ENCODE measurements at regions not wholly inside any gene's neighbourhood (a gene's known extent, or its start where the extent isn't known, plus 50 kb on each side); places are given as distances from the start of the nearest gene placed in this dataset.

DNA sequence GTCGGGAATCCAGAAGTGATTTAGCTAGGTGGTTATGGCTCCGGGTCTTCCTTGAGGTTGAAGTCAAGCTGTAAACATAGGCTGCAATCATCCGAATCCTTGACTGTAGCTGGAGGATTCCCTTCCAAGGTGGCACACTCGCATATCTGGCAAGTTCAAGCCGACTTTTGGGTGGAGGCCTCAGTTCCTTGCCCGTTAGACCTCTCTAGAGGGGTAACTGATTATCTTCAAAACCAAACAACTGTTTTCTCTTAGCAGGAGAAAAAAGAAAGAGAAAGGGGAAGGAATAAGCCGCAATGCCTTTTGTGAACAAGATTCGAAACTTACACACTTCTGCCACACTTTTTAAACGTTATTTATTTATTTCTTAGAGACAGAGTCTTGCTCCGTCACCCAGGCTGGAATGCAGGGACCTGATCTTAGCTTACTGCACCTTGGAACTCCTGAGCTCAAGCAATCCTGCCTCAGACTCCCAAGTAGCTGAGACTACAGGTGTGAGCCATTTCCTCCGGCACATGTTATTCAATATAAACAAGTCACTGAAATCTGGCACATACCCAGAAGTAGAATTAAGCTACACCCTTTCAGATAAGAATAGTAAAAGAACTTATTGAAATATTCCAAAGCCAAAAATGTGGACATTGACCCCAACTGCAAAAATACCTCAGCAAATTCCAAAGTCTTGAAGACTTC is 76.3 kb downstream of the HFE start:
- Mint-ChIP-seq H3K4me1 (peaks cover 29% of the 10 kb centered on the region), H3K27ac (peak overlapping the region; percentile 60), H3K4me3 (no peak overlapping the region), H3K36me3 (ENCODE audit: low read depth) (peaks cover 6% of the 10 kb centered on the region), H3K27me3 (no peaks in the 10 kb centered on the region)
- ATAC-seq (no peak), DNase-seq (no peak)
- H3K9me3 ChIP-seq (ENCODE audit: control insufficient read depth, low read length, poor library complexity, severe bottlenecking), result no peaks in the 10 kb centered on the region

DNA sequence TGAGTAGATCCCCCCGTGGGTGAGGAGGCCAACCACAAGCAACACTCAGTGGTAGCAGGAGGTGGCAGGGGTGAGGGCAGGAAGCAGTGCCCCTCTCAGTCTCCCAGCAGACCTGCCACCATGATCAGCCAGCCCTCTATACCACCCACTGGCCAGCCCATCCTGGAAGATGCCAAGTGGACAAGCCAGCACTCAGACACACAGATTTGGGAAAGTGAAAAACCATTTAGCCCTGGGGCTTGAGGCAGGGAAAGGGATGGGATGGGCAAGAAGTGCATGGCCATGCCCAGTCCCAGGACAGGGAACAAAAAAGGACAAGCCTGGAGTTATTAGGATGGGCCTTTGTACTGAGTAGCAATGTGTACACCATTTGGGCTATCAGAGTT is 76.9 kb downstream of the HFE start:
- H3K36me3 Mint-ChIP-seq (ENCODE audit: low read depth), result peaks cover 6% of the 10 kb centered on the region
- ATAC-seq (no peak), DNase-seq (no peak)
- H3K9me3 ChIP-seq (ENCODE audit: control insufficient read depth, low read length, poor library complexity, severe bottlenecking), result no peaks in the 10 kb centered on the region
- peaks cover 29% of the 10 kb centered on the region for H3K4me1 Mint-ChIP-seq
- H3K27me3 Mint-ChIP-seq, result no peaks in the 10 kb centered on the region
- no peak overlapping the region for H3K4me3 Mint-ChIP-seq
- H3K27ac Mint-ChIP-seq, result peak overlapping the region; percentile 60

DNA sequence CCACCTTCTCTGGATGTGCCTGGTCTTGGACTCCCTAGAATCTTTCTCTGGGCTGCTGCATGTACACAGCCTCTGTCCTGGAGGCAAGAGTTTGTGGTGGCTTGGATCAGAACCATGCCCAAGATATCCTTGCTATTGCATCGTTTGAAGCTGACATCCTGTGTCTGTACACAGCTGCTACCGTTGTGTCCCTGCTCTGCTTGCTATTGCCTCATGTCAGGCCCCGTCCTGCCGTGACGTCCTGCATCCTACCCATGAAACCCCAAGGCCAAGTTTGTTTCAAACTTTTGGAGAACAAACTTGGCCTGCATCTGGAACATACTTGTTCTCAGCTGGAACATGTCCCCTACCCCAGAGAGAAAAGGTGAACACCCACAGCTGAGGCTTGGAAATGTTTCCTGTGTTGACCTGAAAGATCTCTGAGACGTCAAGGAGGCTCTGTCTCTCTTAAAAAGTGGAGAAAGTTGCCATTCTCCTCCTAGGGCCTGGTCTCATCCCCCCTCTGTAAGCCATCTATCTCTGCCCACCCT is 78.1 kb downstream of the HFE start:
- DNase-seq (no peak), ATAC-seq (no peak)
- Mint-ChIP-seq H3K27me3 (no peaks in the 10 kb centered on the region), H3K4me3 (no peak overlapping the region), H3K4me1 (peaks cover 26% of the 10 kb centered on the region), H3K36me3 (ENCODE audit: low read depth) (peaks cover 2% of the 10 kb centered on the region), H3K27ac (no peak overlapping the region)
- no peaks in the 10 kb centered on the region for H3K9me3 ChIP-seq (ENCODE audit: control insufficient read depth, low read length, poor library complexity, severe bottlenecking)

DNA sequence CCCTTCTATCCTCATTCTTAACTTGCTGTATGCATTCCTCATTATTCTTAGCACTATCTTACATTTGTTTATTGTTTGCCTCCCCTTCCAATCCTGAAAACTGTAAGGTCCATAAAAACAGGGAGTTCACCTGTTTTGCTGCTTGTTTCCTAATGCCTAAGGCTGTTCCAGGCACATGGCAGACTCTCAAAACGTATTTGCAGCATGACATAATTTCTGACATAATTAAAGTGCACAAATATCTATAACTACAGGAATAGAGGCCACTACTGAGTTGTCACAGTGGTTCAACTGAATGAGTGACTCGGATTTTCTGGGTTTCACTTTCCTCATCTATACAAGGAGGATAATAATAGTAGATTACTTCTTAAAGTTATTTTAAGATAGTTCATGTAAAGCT is 83.0 kb downstream of the HFE start:
- H3K9me3 ChIP-seq (ENCODE audit: control insufficient read depth, low read length, poor library complexity, severe bottlenecking), result no peaks in the 10 kb centered on the region
- ATAC-seq, result no peak

DNA sequence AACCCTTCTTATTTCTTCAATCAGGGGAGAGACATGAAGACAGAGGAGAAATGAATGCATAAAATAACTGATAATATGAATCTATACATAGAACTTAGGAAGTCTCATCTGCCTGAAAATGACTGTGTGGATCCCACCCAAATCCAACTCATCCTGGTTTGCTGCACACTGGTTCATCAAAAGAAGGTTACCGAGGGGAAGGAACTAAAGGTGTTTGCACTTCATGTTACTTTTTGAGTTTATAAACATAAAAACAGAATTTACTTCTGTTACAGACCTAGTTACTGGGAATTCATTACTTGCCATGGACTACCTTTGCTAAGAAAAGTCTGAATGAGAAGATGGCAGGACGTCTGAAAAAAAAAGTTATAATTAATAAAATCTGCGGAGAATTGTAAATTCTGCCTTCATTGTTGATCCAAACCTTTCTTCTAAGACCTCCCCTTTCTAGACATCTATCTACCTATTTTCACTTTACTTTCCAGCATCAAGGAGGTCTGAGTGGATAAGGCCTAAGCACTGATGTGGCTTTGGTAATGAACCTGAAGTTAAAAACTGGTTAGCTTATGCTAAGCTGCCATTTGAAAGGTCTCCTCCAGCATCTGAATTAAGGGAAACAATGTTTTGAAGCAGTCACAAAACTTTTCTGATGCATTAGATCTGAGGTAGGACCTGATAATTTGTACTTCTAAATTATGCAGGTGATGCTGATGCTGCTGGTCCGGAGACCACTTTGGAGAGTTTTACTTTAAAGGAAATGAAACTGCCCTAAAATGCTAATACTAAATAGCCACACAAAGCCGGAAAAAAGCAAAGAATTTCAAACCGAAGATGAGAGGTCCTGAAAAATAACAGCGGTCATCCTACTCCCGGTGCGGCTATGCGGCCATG is 84.0 kb downstream of the HFE start:
- Mint-ChIP-seq H3K27me3 (no peaks in the 10 kb centered on the region), H3K4me3 (peak overlapping the region; percentile 98), H3K4me1 (peaks cover 36% of the 10 kb centered on the region), H3K27ac (peak overlapping the region; percentile 98), H3K36me3 (ENCODE audit: low read depth) (peaks cover 4% of the 10 kb centered on the region)
- DNase-seq (no peak), ATAC-seq (peak; percentile 4)
- H3K9me3 ChIP-seq (ENCODE audit: control insufficient read depth, low read length, poor library complexity, severe bottlenecking), result no peaks in the 10 kb centered on the region

More for the DNA sequence above, 83.0 kb downstream of the HFE start:
- Mint-ChIP-seq H3K36me3 (ENCODE audit: low read depth) (peaks cover 5% of the 10 kb centered on the region), H3K4me1 (peaks cover 34% of the 10 kb centered on the region), H3K4me3 (peak overlapping the region; percentile 68), H3K27ac (peak overlapping the region; percentile 98), H3K27me3 (no peaks in the 10 kb centered on the region)
- DNase-seq, result no peak

DNA sequence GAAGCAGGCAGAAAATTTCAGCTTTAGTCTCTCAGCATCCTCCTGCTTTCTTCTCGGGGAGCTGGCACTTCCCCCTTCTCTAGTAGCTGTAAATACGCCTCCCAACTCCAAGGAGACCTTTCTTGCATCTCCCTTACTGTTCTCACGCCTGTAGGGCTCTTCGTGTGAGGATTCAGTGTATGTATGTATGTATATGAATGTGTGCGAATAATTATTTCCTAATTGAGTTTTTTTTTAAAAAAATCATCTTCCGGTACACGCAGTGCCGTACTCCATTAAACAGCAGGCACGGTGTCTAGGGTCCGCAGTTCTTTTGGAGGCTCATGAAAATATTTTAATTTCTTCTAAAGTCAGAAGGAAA is 85.4 kb downstream of the HFE start:
- ATAC-seq (peak; percentile 55), DNase-seq (no peak)
- H3K4me3 Mint-ChIP-seq, result peak overlapping the region; percentile 98
- no peaks in the 10 kb centered on the region for H3K9me3 ChIP-seq (ENCODE audit: control insufficient read depth, low read length, poor library complexity, severe bottlenecking)
- H3K36me3 Mint-ChIP-seq (ENCODE audit: low read depth), result peaks cover 3% of the 10 kb centered on the region
- H3K4me1 Mint-ChIP-seq, result peaks cover 33% of the 10 kb centered on the region
- H3K27ac Mint-ChIP-seq, result peak overlapping the region; percentile 98
- H3K27me3 Mint-ChIP-seq, result no peaks in the 10 kb centered on the region

DNA sequence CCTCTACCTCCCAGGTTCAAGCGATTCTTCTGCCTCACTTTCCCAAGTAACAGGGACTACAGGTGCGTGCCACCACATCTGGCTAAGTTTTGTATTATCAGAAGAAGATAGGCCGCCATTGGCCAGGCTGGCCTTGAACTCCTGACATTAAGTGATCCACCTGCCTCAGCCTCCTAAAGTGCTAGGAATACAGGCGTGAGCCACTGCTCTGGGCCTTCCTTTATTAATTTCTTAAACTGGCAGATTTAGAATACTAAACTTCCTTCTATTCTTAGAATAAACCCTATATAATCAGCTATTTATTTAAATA is 86.6 kb downstream of the HFE start:
- Mint-ChIP-seq H3K27me3 (no peaks in the 10 kb centered on the region), H3K4me3 (peak overlapping the region; percentile 98), H3K36me3 (ENCODE audit: low read depth) (peaks cover 3% of the 10 kb centered on the region), H3K27ac (peak overlapping the region; percentile 98), H3K4me1 (peaks cover 33% of the 10 kb centered on the region)
- H3K9me3 ChIP-seq (ENCODE audit: control insufficient read depth, low read length, poor library complexity, severe bottlenecking), result no peaks in the 10 kb centered on the region
- DNase-seq (no peak), ATAC-seq (no peak)

DNA sequence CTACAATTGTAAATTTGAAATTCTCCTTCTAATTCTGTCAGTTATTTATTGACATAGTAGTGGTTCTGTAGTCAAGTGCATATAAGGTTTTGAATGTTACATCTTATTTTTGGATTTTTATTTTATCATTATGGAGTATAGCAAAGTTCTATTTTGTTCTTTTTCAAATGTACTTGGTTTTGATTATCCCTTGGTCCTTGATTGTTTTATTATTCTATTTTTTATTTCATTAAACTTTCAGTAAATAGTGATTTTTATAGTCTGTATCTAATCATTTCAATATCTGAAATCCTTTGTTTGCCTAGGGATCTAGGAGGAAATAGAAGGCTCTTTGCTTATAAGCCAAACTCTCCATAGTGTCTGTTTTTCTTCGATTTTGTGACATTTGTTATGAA is 87.8 kb downstream of the HFE start:
- ATAC-seq (no peak), DNase-seq (no peak)
- Mint-ChIP-seq H3K4me3 (no peak overlapping the region), H3K27ac (peak overlapping the region; percentile 86), H3K4me1 (peaks cover 28% of the 10 kb centered on the region), H3K27me3 (no peaks in the 10 kb centered on the region), H3K36me3 (ENCODE audit: low read depth) (peaks cover 3% of the 10 kb centered on the region)
- no peaks in the 10 kb centered on the region for H3K9me3 ChIP-seq (ENCODE audit: control insufficient read depth, low read length, poor library complexity, severe bottlenecking)

DNA sequence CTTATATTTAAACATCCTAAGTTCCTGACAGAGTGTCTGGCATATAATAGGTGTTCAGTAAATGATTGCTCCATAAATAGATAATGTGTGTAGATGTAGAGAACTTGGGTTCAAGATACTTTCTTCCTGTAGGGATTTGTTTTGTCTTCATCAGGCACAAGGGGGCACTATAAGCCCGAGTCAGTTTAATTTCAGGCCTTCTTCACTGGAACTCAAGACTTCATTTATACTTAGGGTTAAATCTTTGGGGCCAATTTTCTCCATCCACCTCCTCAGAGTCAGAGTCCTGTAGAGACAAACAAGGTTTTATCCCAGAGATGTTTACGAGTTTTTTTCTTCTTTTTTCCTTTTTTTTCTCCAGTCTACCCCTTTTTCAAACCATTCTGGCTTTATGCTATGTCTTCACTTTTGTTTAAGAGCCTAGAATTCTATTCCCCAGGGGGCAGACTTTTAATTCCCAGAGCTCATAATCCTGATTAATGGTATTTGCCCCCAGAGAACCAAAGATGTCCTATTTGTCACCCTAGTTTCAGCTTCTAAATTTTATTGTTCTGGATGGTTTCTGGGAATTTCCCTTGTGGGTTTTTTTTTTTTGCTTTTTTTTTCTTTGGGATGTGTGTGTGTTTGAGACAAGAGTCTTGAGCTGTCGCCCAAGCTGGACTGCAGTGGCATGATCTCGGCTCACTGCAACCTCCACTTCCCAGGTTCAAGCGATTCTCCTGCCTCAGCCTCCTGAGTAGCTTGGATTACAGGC is 88.4 kb downstream of the HFE start:
- H3K4me1 Mint-ChIP-seq, result peaks cover 28% of the 10 kb centered on the region
- DNase-seq, result peak in 1 of 3 donors; percentile 50
- ATAC-seq, result no peak
- H3K36me3 Mint-ChIP-seq (ENCODE audit: low read depth), result peaks cover 3% of the 10 kb centered on the region
- no peak overlapping the region for H3K4me3 Mint-ChIP-seq
- H3K27ac Mint-ChIP-seq, result peak overlapping the region; percentile 86
- no peaks in the 10 kb centered on the region for H3K27me3 Mint-ChIP-seq
- H3K9me3 ChIP-seq (ENCODE audit: control insufficient read depth, low read length, poor library complexity, severe bottlenecking), result no peaks in the 10 kb centered on the region

DNA sequence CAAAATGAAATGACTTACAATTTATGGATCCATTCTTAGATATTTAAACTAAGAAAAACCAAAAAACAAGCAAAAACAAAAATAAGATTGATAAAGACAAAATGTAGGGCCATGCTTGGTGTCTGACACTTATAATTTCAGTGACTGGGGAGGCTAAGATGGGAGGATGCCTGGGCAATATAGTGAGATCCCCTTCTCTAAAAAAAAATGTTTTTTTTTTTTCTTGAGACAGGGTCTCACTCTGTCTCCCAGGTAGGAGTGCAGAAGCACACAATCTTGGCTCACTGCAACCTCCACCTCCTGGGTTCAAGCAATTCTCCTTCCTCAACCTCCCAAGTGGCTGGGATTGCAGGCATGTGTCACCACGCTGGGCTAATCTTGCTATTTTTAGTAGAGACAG is 92.4 kb downstream of the HFE start:
- Mint-ChIP-seq H3K36me3 (ENCODE audit: low read depth) (no peaks in the 10 kb centered on the region), H3K4me1 (peaks cover 28% of the 10 kb centered on the region), H3K27ac (no peak overlapping the region), H3K4me3 (no peak overlapping the region), H3K27me3 (no peaks in the 10 kb centered on the region)
- no peak for ATAC-seq
- DNase-seq, result no peak
- no peaks in the 10 kb centered on the region for H3K9me3 ChIP-seq (ENCODE audit: control insufficient read depth, low read length, poor library complexity, severe bottlenecking)

DNA sequence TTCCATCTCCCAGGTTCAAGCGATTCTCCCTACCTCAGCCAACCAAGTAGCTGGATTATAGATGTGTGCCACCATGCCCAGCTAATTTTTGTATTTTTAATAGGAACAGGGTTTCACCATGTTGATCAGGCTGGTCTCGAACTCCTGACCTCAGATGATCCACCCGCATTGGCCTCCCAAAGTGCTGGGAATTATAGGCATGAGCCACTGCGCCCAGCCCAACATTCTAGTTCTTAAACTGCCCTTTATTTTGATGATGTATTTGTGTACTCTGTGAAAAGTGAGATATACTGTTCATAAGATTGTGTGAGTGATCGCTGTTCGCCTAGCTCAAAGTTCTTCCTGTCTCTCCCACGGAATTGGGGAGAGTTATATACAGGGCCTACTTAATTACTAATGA is 93.1 kb downstream of the HFE start:
- H3K27ac Mint-ChIP-seq, result peak overlapping the region; percentile 97
- no peaks in the 10 kb centered on the region for H3K36me3 Mint-ChIP-seq (ENCODE audit: low read depth)
- H3K4me3 Mint-ChIP-seq, result no peak overlapping the region
- H3K4me1 Mint-ChIP-seq, result peaks cover 29% of the 10 kb centered on the region
- DNase-seq (no peak), ATAC-seq (no peak)
- no peaks in the 10 kb centered on the region for H3K9me3 ChIP-seq (ENCODE audit: control insufficient read depth, low read length, poor library complexity, severe bottlenecking)
- H3K27me3 Mint-ChIP-seq, result no peaks in the 10 kb centered on the region

DNA sequence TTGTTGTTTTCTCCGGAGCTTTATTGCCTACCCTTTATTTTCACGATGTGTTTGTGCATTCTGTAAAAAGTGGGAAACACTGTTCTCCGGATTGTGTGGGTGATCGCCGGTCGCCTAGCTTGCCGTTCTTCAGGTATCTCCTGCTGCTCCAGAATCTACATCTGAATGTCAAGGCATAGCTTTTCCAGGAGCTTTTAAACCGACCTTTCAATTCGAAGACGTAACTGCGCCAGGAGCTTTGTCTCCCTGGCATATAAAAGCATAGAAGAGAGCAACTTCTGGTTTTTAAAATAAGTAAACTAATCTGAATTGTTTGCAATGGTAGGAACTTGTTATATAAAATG is 96.0 kb downstream of the HFE start:
- Mint-ChIP-seq H3K4me3 (peak overlapping the region; percentile 99), H3K4me1 (peaks cover 28% of the 10 kb centered on the region), H3K27me3 (no peaks in the 10 kb centered on the region), H3K36me3 (ENCODE audit: low read depth) (no peaks in the 10 kb centered on the region), H3K27ac (peak overlapping the region; percentile 97)
- ATAC-seq (peak; percentile 21), DNase-seq (no peak)
- no peaks in the 10 kb centered on the region for H3K9me3 ChIP-seq (ENCODE audit: control insufficient read depth, low read length, poor library complexity, severe bottlenecking)

Measured in T-helper 17 cell (primary cell).